PFSK-1 (cell line): ENCODE measurements at regions not wholly inside any gene's neighbourhood (a gene's known extent, or its start where the extent isn't known, plus 50 kb on each side); places are given as distances from the start of the nearest gene placed in this dataset.

ENCODE experiments used
- POLR2AphosphoS5 ChIP-seq: IDR thresholded peaks from 2 replicates; pipeline ENCODE4 v1.6.1; 2012; ENCODE audit warnings: low read depth, mild to moderate bottlenecking, control low read depth, low read length, moderate library complexity
- REST ChIP-seq, 2 experiments: IDR thresholded peaks; 2 replicates each; pipeline versions ENCODE4 v1.6.1 to v1.8.0; 2011 to 2012; ENCODE audit warnings: low read depth in 2 of 2, low read length in 2 of 2, control low read depth in 1 of 2, inconsistent platforms in 1 of 2, mild to moderate bottlenecking in 1 of 2, moderate library complexity in 1 of 2; ENCODE audit not compliant: insufficient read depth in 1 of 2
- TAF1 ChIP-seq: IDR thresholded peaks from 2 replicates; pipeline ENCODE4 v1.6.1; 2012; ENCODE audit warnings: low read length, control low read depth, borderline replicate concordance; ENCODE audit not compliant: insufficient read depth

- TF ChIP-seq POLR2AphosphoS5, result no peak
- TF ChIP-seq TAF1, result no peak
- TF ChIP-seq REST (IDR thresholded peaks at IDR 0.05; ENCODE audit: insufficient read depth in 1 of 2, low read depth in 2 of 2, low read length in 2 of 2), result no peak
Observed at GRCh38 chr3:78511840-78512239, 1256.0 kb downstream of the ROBO1 start.
